Retinal pigment epithelial cell (primary cell): ENCODE measurements at regions not wholly inside any gene's neighbourhood (a gene's known extent, or its start where the extent isn't known, plus 50 kb on each side); places are given as distances from the start of the nearest gene placed in this dataset.

Experiments
- DNase-seq: peaks from one replicate; pipeline ENCODE4 v3.0.0-alpha.2; 2010; ENCODE audit warnings: low read depth
- H3K4me3 ChIP-seq: 2 replicates; pipeline ENCODE4 v1.5.1; 2011; ENCODE audit warnings: mild to moderate bottlenecking, low read length, control low read depth, moderate library complexity
- CTCF ChIP-seq: conservative IDR thresholded peaks from 2 replicates; pipeline ENCODE4 v1.5.1; 2011; ENCODE audit warnings: low read depth, low read length, control low read depth, inconsistent platforms

GRCh38 chr7:123351027-123351426 is 151.3 kb upstream of the SLC13A1 start:
- no peak overlapping the region for H3K4me3 ChIP-seq
- TF ChIP-seq CTCF: no peak
- no peak for DNase-seq

- no peak for TF ChIP-seq CTCF
- DNase-seq: peak; percentile 65
- H3K4me3 ChIP-seq: no peak overlapping the region
Observed at GRCh38 chr7:123348690-123349089, 148.9 kb upstream of the SLC13A1 start.

GRCh38 chr7:123346766-123347165 is 147.0 kb upstream of the SLC13A1 start:
- no peak for TF ChIP-seq CTCF
- no peak for DNase-seq

GRCh38 chr7:123343611-123344010 is 143.8 kb upstream of the SLC13A1 start:
- no peak for TF ChIP-seq CTCF
- H3K4me3 ChIP-seq: no peak overlapping the region
- DNase-seq: no peak

More at GRCh38 chr7:123346766-123347165, 147.0 kb upstream of the SLC13A1 start:
- no peak overlapping the region for H3K4me3 ChIP-seq

GRCh38 chr7:123341102-123341501 is 141.3 kb upstream of the SLC13A1 start:
- DNase-seq: no peak
- no peak for TF ChIP-seq CTCF
- H3K4me3 ChIP-seq: no peak overlapping the region

- no peak overlapping the region for H3K4me3 ChIP-seq
- DNase-seq: no peak
- TF ChIP-seq CTCF: no peak
Observed at GRCh38 chr7:123338688-123339087, 138.9 kb upstream of the SLC13A1 start.

- no peak for TF ChIP-seq CTCF
- H3K4me3 ChIP-seq: no peak overlapping the region
- DNase-seq: no peak
Observed at GRCh38 chr7:123329988-123330643, 130.3 kb upstream of the SLC13A1 start.
